ENCODE measurements at regions not wholly inside any gene's neighbourhood (a gene's known extent, or its start where the extent isn't known, plus 50 kb on each side); places are given as distances from the start of the nearest gene placed in this dataset.

DNA sequence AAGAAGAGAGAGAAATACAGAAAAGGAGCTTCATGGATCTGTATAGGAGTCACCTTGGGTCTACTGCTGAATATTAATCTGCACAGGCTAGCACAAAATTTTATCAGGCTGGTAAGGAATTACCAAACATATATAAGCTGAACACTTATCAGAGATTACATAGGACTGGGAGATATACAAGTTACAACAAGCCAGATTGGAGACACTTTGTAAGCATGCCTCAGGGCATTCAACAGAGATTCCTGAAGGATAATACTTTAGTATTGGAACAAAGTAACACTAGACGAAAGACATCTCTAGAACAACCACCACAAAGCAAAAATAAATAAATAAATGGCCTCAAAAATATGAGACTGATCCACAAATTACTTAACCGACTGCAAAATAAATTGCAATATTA, 197.8 kb downstream of the ANXA1 start:
- TF ChIP-seq, protein P1, sequence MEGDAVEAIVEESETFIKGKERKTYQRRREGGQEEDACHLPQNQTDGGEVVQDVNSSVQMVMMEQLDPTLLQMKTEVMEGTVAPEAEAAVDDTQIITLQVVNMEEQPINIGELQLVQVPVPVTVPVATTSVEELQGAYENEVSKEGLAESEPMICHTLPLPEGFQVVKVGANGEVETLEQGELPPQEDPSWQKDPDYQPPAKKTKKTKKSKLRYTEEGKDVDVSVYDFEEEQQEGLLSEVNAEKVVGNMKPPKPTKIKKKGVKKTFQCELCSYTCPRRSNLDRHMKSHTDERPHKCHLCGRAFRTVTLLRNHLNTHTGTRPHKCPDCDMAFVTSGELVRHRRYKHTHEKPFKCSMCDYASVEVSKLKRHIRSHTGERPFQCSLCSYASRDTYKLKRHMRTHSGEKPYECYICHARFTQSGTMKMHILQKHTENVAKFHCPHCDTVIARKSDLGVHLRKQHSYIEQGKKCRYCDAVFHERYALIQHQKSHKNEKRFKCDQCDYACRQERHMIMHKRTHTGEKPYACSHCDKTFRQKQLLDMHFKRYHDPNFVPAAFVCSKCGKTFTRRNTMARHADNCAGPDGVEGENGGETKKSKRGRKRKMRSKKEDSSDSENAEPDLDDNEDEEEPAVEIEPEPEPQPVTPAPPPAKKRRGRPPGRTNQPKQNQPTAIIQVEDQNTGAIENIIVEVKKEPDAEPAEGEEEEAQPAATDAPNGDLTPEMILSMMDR (IDR thresholded peaks at IDR 0.05; ENCODE audit: insufficient read depth, low read depth, low read length): no peak
- no peak overlapping the region for H3K4me3 ChIP-seq (ENCODE audit: low read depth, low read length)
- DNase-seq (ENCODE audit: low read depth): no peak

DNA sequence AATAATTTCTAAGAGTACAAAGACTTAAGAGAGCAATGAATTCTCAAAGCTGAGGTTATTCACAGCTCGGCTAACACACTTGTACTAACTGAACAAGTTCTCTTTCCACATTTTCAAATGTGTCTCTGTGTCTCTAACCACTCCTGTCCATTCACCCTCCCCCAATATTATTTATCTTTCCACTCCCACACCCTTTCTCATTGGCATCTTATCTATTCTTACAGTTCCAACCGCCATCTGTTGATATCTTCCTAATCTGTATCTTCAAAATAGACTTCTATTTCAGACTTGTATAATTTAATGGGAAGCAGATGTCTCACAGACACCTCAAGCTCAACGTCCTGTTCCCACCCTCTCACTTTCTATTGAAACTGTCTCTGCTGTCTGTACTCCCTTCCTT, 205.9 kb downstream of the ANXA1 start:
- H3K4me3 ChIP-seq (ENCODE audit: low read depth, low read length): no peak overlapping the region
- peak; percentile 3 for DNase-seq (ENCODE audit: low read depth)
- TF ChIP-seq, protein P1 (IDR thresholded peaks at IDR 0.05; ENCODE audit: insufficient read depth, low read depth, low read length): no peak

DNA sequence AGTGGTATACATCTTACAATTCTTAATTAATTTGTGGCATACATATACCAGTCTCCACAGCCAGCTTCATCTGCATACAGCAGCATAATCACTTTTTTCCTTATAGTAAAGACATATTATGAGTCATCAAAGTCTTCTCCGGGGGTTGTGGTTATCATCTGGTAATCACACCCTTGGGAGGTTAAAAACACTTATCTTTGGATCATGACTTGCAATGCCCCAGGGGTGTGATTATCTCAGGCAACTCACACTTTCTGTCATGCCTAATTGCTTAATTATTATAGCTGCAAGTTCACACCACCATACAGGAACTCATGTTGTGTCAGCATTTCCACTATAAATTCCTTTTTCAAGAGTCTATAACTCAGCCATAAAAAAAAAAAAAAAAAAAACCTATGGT, 218.4 kb downstream of the ANXA1 start:
- TF ChIP-seq, protein P1 (IDR thresholded peaks at IDR 0.05; ENCODE audit: insufficient read depth, low read depth, low read length): no peak
- no peak for DNase-seq (ENCODE audit: low read depth)
- no peak overlapping the region for H3K4me3 ChIP-seq (ENCODE audit: low read depth, low read length)

DNA sequence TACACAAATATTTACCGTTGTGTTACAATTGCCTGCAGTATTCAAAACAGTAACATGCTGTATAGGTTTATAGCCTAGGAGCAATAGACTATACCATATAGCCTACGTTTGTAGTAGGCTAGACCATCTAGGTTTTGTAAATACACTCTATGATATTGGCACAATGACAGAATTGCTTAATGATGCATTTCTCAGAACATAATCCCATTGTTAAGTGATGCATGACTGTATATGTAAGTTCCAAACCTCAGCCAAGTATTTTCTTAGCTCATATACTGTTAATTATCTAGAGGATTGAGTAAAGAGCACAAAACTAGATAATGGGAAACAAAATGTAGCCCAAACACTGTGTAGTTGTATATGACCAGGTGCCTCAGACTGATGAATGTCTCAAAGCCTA, 220.1 kb downstream of the ANXA1 start:
- TF ChIP-seq, protein P1 (IDR thresholded peaks at IDR 0.05; ENCODE audit: insufficient read depth, low read depth, low read length): no peak
- no peak for DNase-seq (ENCODE audit: low read depth)
- H3K4me3 ChIP-seq (ENCODE audit: low read depth, low read length): no peak overlapping the region

DNA sequence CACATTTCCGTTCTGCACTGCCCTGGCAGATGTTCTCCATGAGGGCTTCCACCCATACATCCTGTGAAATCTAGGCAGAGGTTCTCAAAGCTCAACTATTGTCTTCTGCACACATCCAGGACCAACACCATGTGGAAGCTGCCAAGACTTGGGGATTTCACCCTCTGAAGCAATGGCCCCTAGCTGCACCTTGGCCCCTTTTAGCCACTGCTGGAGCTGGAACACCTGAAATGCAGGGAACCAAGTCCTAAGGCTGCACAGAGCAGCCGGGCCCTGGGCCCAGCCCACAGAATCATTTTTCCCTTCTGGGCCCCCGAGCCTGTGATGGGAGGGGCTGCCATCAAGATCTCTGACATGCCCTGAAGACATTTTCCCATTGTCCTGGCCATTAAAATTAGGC, 228.7 kb downstream of the ANXA1 start:
- H3K4me3 ChIP-seq (ENCODE audit: low read depth, low read length): no peak overlapping the region
- DNase-seq (ENCODE audit: low read depth): no peak
- TF ChIP-seq, protein P1 (IDR thresholded peaks at IDR 0.05; ENCODE audit: insufficient read depth, low read depth, low read length): no peak

DNA sequence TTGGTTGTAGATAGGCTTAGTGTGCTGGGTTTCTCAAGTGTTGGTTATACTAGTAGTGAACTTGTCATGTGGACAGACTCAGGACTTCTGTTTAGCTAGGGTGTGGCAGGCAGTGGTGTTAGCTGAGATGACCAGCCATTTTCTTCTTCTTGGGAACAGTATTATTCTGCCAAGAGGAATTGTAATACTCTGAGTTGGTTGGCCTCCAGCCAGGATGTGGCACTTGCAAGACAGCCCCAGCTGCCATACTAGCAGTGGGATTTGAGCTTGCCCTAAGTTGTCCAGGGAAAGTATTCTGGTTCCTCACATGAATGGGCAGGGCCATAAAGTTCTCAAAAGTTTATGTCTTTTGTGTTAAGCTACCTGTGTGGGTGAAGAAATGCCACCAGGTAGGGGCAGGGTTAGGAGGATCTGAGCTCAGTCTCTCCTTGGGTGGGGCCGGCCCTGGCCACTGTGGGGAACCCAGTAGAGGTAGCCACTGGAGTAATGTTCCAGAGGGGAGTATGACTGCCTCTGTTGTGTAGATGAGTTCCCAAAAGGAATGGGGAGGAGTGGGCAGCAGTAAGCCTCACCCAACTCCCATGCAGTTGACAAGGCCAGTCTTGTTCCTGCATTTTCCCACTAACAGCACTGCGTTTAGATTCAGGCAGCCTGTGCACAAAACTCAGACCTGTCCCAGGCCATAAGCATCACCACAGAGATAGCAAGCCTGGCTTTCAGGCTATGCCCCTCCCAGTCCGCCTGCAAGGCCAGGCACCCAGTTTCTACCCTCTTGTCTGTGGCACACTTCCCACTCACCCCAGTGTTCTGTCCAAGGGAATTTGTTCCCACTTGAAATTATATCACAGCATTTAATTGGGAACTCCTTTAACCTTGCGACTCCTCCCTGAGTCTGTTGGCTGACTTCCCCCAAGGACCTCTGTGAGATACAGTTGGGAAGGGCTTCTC, 250.7 kb downstream of the ANXA1 start:
- no peak overlapping the region for H3K4me3 ChIP-seq (ENCODE audit: low read depth, low read length)
- DNase-seq (ENCODE audit: low read depth): no peak
- TF ChIP-seq, protein P1 (IDR thresholded peaks at IDR 0.05; ENCODE audit: insufficient read depth, low read depth, low read length): no peak

Data from fibroblast of villous mesenchyme (primary cell).